ENCODE measurements at regions not wholly inside any gene's neighbourhood (a gene's known extent, or its start where the extent isn't known, plus 50 kb on each side); places are given as distances from the start of the nearest gene placed in this dataset.

GRCh38 chr11:98099371-98099770, 921.4 kb upstream of the CNTN5 start:
- TF ChIP-seq CTCF (conservative IDR thresholded peaks at IDR 0.05) (no peak), EZH2 (IDR thresholded peaks at IDR 0.05; ENCODE audit: low read depth) (no peak)

Data from PC-9 (cell line).